LNCaP clone FGC (cell line): ENCODE measurements at regions not wholly inside any gene's neighbourhood (a gene's known extent, or its start where the extent isn't known, plus 50 kb on each side); places are given as distances from the start of the nearest gene placed in this dataset.

Experiments
- DNase-seq: peaks from one replicate; pipeline ENCODE4 v3.0.0-alpha.2; 2011; ENCODE audit warnings: low read depth
- H3K4me3 ChIP-seq: 2 replicates; pipeline ENCODE4 v1.5.1; 2011; ENCODE audit warnings: mild to moderate bottlenecking, low read depth, low read length, control low read depth
- CTCF ChIP-seq: IDR thresholded peaks from 2 replicates; pipeline ENCODE4 v1.5.1; 2012; ENCODE audit warnings: mild to moderate bottlenecking; ENCODE audit not compliant: control insufficient read depth, insufficient read depth; ENCODE audit errors: extremely low read depth

- no peak for TF ChIP-seq CTCF
- no peak overlapping the region for H3K4me3 ChIP-seq
- DNase-seq: no peak
Measured at GRCh38 chr13:29909081-29909730, 58.8 kb upstream of the UBL3 start.

- no peak for TF ChIP-seq CTCF
- DNase-seq: no peak
- H3K4me3 ChIP-seq: no peak overlapping the region
Measured at GRCh38 chr13:29908416-29909080, 58.1 kb upstream of the UBL3 start.

GRCh38 chr13:29907670-29908069 is 57.3 kb upstream of the UBL3 start:
- DNase-seq: no peak
- no peak for TF ChIP-seq CTCF
- no peak overlapping the region for H3K4me3 ChIP-seq

- TF ChIP-seq CTCF: no peak
Measured at GRCh38 chr13:29906432-29907011, 56.1 kb upstream of the UBL3 start.

GRCh38 chr13:29905845-29906244 is 55.4 kb upstream of the UBL3 start:
- TF ChIP-seq CTCF: no peak
- DNase-seq: no peak
- no peak overlapping the region for H3K4me3 ChIP-seq

More at GRCh38 chr13:29906432-29907011, 56.1 kb upstream of the UBL3 start:
- no peak overlapping the region for H3K4me3 ChIP-seq
- DNase-seq: no peak

- no peak for DNase-seq
- TF ChIP-seq CTCF: no peak
- H3K4me3 ChIP-seq: no peak overlapping the region
Measured at GRCh38 chr13:29903996-29904395, 53.6 kb upstream of the UBL3 start.
